ENCODE measurements at regions not wholly inside any gene's neighbourhood (a gene's known extent, or its start where the extent isn't known, plus 50 kb on each side); places are given as distances from the start of the nearest gene placed in this dataset.

- intact Hi-C loops (cut with micrococcal nuclease) (no loop called here), dilution Hi-C loops (cut with HindIII; ENCODE audit: low sequenced_read_pairs, unreplicated experiment) (no loop called here), in situ Hi-C loops (cut with MboI; ENCODE audit: low sequenced_read_pairs) (no loop called here)
- Histone ChIP-seq H4K5ac (ENCODE audit: low read depth, low read length) (no peak overlapping the region), H3K9me1 (ENCODE audit: insufficient read depth, low read length) (no peaks in the 10 kb centered on the region), H3K4ac (ENCODE audit: low read depth, low read length) (no peak overlapping the region), H3K23ac (ENCODE audit: low read depth, low read length) (no peak overlapping the region), H4K20me1 (ENCODE audit: insufficient read depth, low read length) (no peaks in the 10 kb centered on the region), H4K91ac (ENCODE audit: insufficient read depth, low read depth, low read length) (no peak overlapping the region), H3K14ac (replicated peaks; ENCODE audit: low read depth, low read length) (no peak overlapping the region), H3K4me1 (ENCODE audit: control insufficient read depth, insufficient read depth, low read length) (no peaks in the 10 kb centered on the region), H4K8ac (ENCODE audit: low read depth in 2 of 2, low read length in 2 of 2) (no peak overlapping the region), H2BK120ac (ENCODE audit: low read depth, low read length) (no peak overlapping the region), H2AFZ (replicated peaks; ENCODE audit: low read length, poor library complexity) (no peak overlapping the region), H3K9ac (ENCODE audit: low read depth, low read length) (no peak overlapping the region), H2BK20ac (ENCODE audit: low read depth, low read length) (no peak overlapping the region), H3K56ac (ENCODE audit: extremely low read depth, insufficient read depth, low read length) (no peak overlapping the region), H3K4me2 (ENCODE audit: low read depth, low read length) (no peak overlapping the region), H3K27ac (ENCODE audit: insufficient read depth, low read length) (no peak overlapping the region), H3K9me3 (ENCODE audit: control insufficient read depth, insufficient read depth, low read length) (no peaks in the 10 kb centered on the region), H2AK5ac (ENCODE audit: low read depth, low read length) (no peak overlapping the region), H3K27me3 (ENCODE audit: control insufficient read depth, insufficient read depth, low read length) (no peaks in the 10 kb centered on the region), H2AK9ac (replicated peaks; ENCODE audit: low read depth, low read length, poor library complexity) (no peak overlapping the region), H3K36me3 (ENCODE audit: control insufficient read depth, insufficient read depth, low read length) (no peaks in the 10 kb centered on the region), H3K79me1 (ENCODE audit: low read depth in 1 of 2, low read length in 2 of 2) (no peaks in the 10 kb centered on the region), H3K18ac (ENCODE audit: low read depth, low read length) (no peak overlapping the region), H2BK15ac (ENCODE audit: low read depth, low read length) (no peak overlapping the region), H2BK5ac (ENCODE audit: low read depth, low read length, poor library complexity, severe bottlenecking) (no peak overlapping the region), H3K4me3 (ENCODE audit: insufficient read depth, low read depth, low read length) (no peak overlapping the region)
- ChIA-PET POLR2A (ENCODE audit: unreplicated experiment) (no interaction called here), CTCF (no interaction called here)
- WGBS, 2 experiments (ENCODE audit: extremely low coverage in 2 of 2, insufficient read length in 1 of 2): no CpG with 5 or more reads among the region's 2 CpGs
- no peak for DNase-seq
- TF ChIP-seq FOS (IDR thresholded peaks at IDR 0.05; ENCODE audit: low read depth, low read length): no peak
- TF ChIP-seq, protein P1, sequence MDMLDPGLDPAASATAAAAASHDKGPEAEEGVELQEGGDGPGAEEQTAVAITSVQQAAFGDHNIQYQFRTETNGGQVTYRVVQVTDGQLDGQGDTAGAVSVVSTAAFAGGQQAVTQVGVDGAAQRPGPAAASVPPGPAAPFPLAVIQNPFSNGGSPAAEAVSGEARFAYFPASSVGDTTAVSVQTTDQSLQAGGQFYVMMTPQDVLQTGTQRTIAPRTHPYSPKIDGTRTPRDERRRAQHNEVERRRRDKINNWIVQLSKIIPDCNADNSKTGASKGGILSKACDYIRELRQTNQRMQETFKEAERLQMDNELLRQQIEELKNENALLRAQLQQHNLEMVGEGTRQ (IDR thresholded peaks at IDR 0.05; ENCODE audit: low read depth, low read length): no peak
- TF ChIP-seq CEBPB (IDR thresholded peaks at IDR 0.05; ENCODE audit: low read depth, low read length): no peak
- no peak for TF ChIP-seq NFE2L2 (IDR thresholded peaks at IDR 0.05; ENCODE audit: low read depth, low read length)
- no peak for TF ChIP-seq MAZ (IDR thresholded peaks at IDR 0.05; ENCODE audit: borderline replicate concordance, low read depth, low read length)
- TF ChIP-seq RFX5 (IDR thresholded peaks at IDR 0.05; ENCODE audit: low read depth, low read length): no peak
- no peak for TF ChIP-seq BHLHE40 (IDR thresholded peaks at IDR 0.05; ENCODE audit: low read depth, low read length)
- no peak for TF ChIP-seq ELK1 (IDR thresholded peaks at IDR 0.05; ENCODE audit: borderline replicate concordance, low read depth, low read length)
- no peak for TF ChIP-seq POLR2A (IDR thresholded peaks at IDR 0.05; ENCODE audit: low read depth, low read length)
- no peak for TF ChIP-seq SMC3 (IDR thresholded peaks at IDR 0.05; ENCODE audit: low read depth, low read length)
- TF ChIP-seq RAD21 (IDR thresholded peaks at IDR 0.05; ENCODE audit: low read length): no peak
- TF ChIP-seq MAFK (IDR thresholded peaks at IDR 0.05; ENCODE audit: low read depth, low read length): no peak
- no peak for TF ChIP-seq CHD1 (IDR thresholded peaks at IDR 0.05; ENCODE audit: low read depth, low read length)
- no peak for TF ChIP-seq RCOR1 (IDR thresholded peaks at IDR 0.05; ENCODE audit: insufficient replicate concordance, low read length)
- TF ChIP-seq, protein P2, sequence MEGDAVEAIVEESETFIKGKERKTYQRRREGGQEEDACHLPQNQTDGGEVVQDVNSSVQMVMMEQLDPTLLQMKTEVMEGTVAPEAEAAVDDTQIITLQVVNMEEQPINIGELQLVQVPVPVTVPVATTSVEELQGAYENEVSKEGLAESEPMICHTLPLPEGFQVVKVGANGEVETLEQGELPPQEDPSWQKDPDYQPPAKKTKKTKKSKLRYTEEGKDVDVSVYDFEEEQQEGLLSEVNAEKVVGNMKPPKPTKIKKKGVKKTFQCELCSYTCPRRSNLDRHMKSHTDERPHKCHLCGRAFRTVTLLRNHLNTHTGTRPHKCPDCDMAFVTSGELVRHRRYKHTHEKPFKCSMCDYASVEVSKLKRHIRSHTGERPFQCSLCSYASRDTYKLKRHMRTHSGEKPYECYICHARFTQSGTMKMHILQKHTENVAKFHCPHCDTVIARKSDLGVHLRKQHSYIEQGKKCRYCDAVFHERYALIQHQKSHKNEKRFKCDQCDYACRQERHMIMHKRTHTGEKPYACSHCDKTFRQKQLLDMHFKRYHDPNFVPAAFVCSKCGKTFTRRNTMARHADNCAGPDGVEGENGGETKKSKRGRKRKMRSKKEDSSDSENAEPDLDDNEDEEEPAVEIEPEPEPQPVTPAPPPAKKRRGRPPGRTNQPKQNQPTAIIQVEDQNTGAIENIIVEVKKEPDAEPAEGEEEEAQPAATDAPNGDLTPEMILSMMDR (conservative IDR thresholded peaks at IDR 0.05; ENCODE audit: low read depth, low read length): no peak
- TF ChIP-seq MXI1 (IDR thresholded peaks at IDR 0.05; ENCODE audit: borderline replicate concordance, low read depth, low read length): no peak
- no TSS peak for BruUV-seq (replicated peaks)
- ATAC-seq (ENCODE audit: low read depth): no peak
Measured at GRCh38 chr15:61344293-61344692, 115.2 kb upstream of the RORA start.
